Mesothelial cell of epicardium (in vitro differentiated cells): ENCODE measurements at regions not wholly inside any gene's neighbourhood (a gene's known extent, or its start where the extent isn't known, plus 50 kb on each side); places are given as distances from the start of the nearest gene placed in this dataset.
A peak's percentile ranks its signal among the peaks of the same experiment; 100 is the strongest.

Experiments
- DNase-seq, 2 experiments: peaks; one replicate each; pipeline ENCODE4 v3.0.0; 2021; ENCODE audit warnings: low spot score in 2 of 2; ENCODE audit not compliant: unreplicated experiment in 2 of 2
- H3K27ac Mint-ChIP-seq: 2 replicates; pipeline ENCODE4 v1.8.0; 2021; ENCODE audit warnings: mixed read lengths
- H3K27me3 Mint-ChIP-seq: 2 replicates; pipeline ENCODE4 v1.8.0; 2021; ENCODE audit warnings: low read depth, mixed read lengths
- H3K36me3 Mint-ChIP-seq: 2 replicates; pipeline ENCODE4 v1.8.0; 2021; ENCODE audit warnings: mixed read lengths
- H3K4me1 Mint-ChIP-seq: 2 replicates; pipeline ENCODE4 v1.8.0; 2021; ENCODE audit warnings: mixed read lengths
- H3K4me3 Mint-ChIP-seq: 2 replicates; pipeline ENCODE4 v1.8.0; 2021; ENCODE audit warnings: mild to moderate bottlenecking, moderate library complexity, mixed read lengths
- H3K9me3 Mint-ChIP-seq: 2 replicates; pipeline ENCODE4 v1.8.0; 2021; ENCODE audit warnings: mixed read lengths
- TF ChIP-seq, protein P1 (sequence below): fragments of 200-600 bp; sonication (generic); IDR thresholded peaks from one replicate; pipeline ENCODE4 v1.5.0; 2021; ENCODE audit warnings: antibody characterized with exemption; ENCODE audit not compliant: unreplicated experiment

GRCh38 chr16:54636221-54636793 lies 294.4 kb upstream of the IRX5 start:
- no peak for DNase-seq
- Mint-ChIP-seq H3K27ac (no peak overlapping the region), H3K4me1 (peaks cover 37% of the 10 kb centered on the region), H3K36me3 (no peaks in the 10 kb centered on the region), H3K27me3 (peaks cover 13% of the 10 kb centered on the region), H3K4me3 (no peak overlapping the region), H3K9me3 (no peaks in the 10 kb centered on the region)
- TF ChIP-seq, protein P1, sequence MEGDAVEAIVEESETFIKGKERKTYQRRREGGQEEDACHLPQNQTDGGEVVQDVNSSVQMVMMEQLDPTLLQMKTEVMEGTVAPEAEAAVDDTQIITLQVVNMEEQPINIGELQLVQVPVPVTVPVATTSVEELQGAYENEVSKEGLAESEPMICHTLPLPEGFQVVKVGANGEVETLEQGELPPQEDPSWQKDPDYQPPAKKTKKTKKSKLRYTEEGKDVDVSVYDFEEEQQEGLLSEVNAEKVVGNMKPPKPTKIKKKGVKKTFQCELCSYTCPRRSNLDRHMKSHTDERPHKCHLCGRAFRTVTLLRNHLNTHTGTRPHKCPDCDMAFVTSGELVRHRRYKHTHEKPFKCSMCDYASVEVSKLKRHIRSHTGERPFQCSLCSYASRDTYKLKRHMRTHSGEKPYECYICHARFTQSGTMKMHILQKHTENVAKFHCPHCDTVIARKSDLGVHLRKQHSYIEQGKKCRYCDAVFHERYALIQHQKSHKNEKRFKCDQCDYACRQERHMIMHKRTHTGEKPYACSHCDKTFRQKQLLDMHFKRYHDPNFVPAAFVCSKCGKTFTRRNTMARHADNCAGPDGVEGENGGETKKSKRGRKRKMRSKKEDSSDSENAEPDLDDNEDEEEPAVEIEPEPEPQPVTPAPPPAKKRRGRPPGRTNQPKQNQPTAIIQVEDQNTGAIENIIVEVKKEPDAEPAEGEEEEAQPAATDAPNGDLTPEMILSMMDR = no peak

GRCh38 chr16:54633943-54634362 lies 296.7 kb upstream of the IRX5 start:
- no peaks in the 10 kb centered on the region for H3K9me3 Mint-ChIP-seq
- no peak overlapping the region for H3K27ac Mint-ChIP-seq
- TF ChIP-seq, protein P1 = peak; percentile 33
- no peak for DNase-seq
- H3K4me1 Mint-ChIP-seq = peaks cover 33% of the 10 kb centered on the region
- H3K27me3 Mint-ChIP-seq = peaks cover 22% of the 10 kb centered on the region
- H3K36me3 Mint-ChIP-seq = no peaks in the 10 kb centered on the region
- no peak overlapping the region for H3K4me3 Mint-ChIP-seq

DNA sequence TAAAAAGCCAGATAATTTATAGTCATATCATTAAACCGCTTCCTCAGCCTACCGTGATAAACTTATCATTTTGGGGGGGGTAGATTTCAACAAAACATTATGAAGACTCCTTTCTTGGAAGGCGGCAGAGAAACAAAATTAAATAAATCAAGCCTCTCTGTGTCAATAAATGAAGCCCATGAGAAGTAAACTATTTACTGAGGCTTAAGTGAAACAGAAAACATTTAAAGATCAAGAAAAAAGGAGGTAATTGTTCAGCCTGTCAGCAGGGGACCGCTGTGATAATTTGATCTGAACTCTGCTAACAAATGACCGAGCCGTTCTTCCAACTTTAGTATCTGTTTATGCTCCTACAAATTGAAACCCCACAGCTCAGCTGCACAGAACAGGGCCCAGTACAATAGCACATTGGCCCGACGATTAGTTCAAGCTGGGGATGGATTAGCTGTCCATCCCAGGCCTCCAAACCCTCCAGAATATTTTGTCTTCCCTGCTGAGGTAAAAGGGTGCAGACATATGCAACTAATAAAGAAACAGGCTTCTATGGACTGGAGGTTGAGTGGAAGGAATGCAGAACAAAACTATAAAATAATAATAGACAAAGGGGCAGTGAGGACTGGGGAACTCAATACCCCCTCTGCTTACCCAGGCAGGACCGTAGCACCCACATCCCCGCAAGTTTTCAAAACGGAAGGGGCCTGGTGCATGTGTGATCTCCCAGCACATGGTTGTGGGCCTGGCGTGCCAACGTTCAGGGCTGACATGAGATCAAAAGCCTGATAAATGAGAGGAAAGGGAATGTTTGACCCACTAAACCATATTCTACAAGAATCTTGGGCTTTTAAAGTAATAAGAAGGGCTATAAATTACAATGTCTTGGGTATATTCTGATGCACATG lies 298.1 kb upstream of the IRX5 start:
- Mint-ChIP-seq H3K4me1 (peaks cover 37% of the 10 kb centered on the region), H3K4me3 (peak overlapping the region; percentile 0), H3K36me3 (no peaks in the 10 kb centered on the region), H3K27me3 (peaks cover 21% of the 10 kb centered on the region), H3K9me3 (no peaks in the 10 kb centered on the region), H3K27ac (peak overlapping the region; percentile 62)
- DNase-seq = no peak
- TF ChIP-seq, protein P1 = no peak

DNA sequence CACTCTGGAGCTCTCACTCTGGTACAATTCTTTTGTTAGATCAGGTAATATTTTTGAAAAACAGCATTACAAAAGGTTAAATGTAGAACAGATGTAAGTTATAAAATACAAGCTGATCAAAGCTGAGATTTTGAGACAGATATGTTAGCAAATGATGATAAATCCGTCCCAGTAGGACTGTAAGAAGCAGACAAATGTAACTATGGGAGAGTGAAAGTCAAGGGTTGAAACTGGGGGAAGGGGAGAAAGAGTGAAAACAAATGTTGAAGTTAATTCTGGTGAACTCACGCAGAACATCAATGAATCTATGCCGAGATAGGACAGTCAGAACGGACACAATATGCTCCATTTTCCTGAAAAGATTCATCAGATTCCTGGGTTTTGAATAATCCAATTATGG lies 298.9 kb upstream of the IRX5 start:
- Mint-ChIP-seq H3K4me1 (peaks cover 37% of the 10 kb centered on the region), H3K9me3 (no peaks in the 10 kb centered on the region), H3K36me3 (no peaks in the 10 kb centered on the region), H3K27ac (peak overlapping the region; percentile 62), H3K27me3 (peaks cover 21% of the 10 kb centered on the region), H3K4me3 (peak overlapping the region; percentile 0)
- DNase-seq = no peak
- TF ChIP-seq, protein P1 = no peak

- Mint-ChIP-seq H3K36me3 (no peaks in the 10 kb centered on the region), H3K27ac (no peak overlapping the region), H3K9me3 (no peaks in the 10 kb centered on the region), H3K4me1 (peaks cover 36% of the 10 kb centered on the region), H3K27me3 (peaks cover 17% of the 10 kb centered on the region), H3K4me3 (no peak overlapping the region)
- TF ChIP-seq, protein P1 = no peak
- DNase-seq = no peak
Observed at GRCh38 chr16:54630284-54630967, 300.2 kb upstream of the IRX5 start.
